Epithelial cell of esophagus (primary cell): ENCODE measurements at regions not wholly inside any gene's neighbourhood (a gene's known extent, or its start where the extent isn't known, plus 50 kb on each side); places are given as distances from the start of the nearest gene placed in this dataset.

Experiments used
- DNase-seq: peaks from one replicate; pipeline ENCODE4 v3.0.0; 2010; ENCODE audit warnings: low read depth
- H3K4me3 ChIP-seq: 2 replicates; pipeline ENCODE4 v1.5.1; 2011; ENCODE audit warnings: mild to moderate bottlenecking, low read length, control low read depth
- TF ChIP-seq, protein P1 (sequence below): IDR thresholded peaks from 2 replicates; pipeline ENCODE4 v1.5.1; 2011; ENCODE audit warnings: low read depth, mild to moderate bottlenecking, low read length, control low read depth, inconsistent platforms; ENCODE audit not compliant: insufficient read depth; ENCODE audit errors: missing control alignments

DNA sequence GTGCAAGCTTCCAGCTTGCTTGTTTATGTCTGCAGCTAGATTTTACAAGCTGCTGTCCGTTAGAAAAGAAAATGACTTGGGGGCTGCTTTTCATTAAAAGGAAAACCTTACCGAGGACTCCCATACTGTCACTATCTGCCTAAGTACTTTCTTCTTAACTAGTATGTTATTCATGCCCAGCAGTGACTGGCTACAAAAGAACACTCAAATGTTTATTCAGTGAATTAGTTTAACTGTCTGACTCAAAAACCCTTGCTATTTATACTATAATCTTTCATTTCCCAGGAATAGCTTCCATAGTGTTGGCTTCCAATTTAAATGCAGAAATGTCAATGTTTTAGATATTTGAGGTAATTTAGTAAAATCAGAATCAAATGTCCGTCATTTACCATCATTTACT, 164.9 kb downstream of the DTHD1 start:
- H3K4me3 ChIP-seq: no peak overlapping the region
- DNase-seq: peak; percentile 35
- TF ChIP-seq, protein P1, sequence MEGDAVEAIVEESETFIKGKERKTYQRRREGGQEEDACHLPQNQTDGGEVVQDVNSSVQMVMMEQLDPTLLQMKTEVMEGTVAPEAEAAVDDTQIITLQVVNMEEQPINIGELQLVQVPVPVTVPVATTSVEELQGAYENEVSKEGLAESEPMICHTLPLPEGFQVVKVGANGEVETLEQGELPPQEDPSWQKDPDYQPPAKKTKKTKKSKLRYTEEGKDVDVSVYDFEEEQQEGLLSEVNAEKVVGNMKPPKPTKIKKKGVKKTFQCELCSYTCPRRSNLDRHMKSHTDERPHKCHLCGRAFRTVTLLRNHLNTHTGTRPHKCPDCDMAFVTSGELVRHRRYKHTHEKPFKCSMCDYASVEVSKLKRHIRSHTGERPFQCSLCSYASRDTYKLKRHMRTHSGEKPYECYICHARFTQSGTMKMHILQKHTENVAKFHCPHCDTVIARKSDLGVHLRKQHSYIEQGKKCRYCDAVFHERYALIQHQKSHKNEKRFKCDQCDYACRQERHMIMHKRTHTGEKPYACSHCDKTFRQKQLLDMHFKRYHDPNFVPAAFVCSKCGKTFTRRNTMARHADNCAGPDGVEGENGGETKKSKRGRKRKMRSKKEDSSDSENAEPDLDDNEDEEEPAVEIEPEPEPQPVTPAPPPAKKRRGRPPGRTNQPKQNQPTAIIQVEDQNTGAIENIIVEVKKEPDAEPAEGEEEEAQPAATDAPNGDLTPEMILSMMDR: no peak

DNA sequence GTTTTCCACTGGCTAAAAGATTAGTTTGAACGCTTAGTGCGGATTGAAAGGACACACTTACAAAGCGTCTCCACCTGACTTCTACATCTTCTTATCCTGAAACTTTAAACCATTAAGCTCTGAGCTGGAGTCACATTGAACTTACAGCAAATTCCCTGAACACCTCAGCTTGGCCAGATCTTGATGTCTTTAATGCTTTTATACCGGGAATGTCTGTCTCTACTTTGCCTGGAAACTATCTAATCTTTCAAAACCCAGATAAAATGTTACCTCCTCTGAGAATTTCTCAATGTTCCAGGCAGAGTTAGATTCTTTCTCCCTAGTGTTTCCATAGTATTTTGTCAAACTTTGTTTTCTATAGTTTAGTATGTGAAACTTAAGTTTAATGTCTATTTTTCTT, 179.9 kb downstream of the DTHD1 start:
- H3K4me3 ChIP-seq: no peak overlapping the region
- TF ChIP-seq, protein P1: no peak
- no peak for DNase-seq

DNA sequence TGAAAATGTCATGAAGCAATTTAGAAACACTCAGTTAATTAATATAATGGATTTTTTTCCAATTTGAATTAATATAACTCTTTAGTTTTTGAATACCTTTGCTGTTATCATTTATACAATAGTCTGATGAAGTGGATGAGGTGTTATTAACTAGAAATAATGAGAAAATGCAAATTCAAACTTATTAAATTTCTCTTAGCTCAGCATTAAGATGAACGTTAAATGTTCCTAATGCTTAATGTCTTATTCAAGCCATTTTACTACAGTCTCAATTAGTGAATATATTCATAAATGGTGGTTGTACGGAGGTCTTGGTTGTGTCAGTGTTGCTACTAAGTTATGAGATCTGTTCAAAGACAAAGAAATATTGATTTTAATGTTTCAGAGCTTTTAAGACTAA, 186.3 kb downstream of the DTHD1 start:
- DNase-seq: no peak
- TF ChIP-seq, protein P1: no peak
- H3K4me3 ChIP-seq: no peak overlapping the region

DNA sequence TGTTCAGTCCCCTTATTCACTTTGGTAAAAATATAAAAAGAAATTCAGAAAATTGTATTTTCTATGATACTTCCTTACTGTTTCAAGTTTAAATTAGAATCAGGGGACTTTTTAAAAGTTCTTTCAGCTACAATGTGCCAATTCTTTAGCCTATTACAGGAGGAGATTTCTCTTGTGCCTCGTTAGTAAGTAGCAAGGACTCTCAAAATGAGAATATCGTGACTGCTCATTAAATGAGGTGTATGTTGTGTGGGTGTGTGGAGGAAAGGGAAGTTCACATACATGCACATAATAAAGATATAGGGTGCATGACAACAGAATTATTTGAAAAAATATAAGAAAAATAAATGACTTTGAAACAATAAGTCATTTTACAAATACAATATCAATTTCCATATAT, 190.5 kb downstream of the DTHD1 start:
- TF ChIP-seq, protein P1: no peak
- no peak overlapping the region for H3K4me3 ChIP-seq
- DNase-seq: no peak

DNA sequence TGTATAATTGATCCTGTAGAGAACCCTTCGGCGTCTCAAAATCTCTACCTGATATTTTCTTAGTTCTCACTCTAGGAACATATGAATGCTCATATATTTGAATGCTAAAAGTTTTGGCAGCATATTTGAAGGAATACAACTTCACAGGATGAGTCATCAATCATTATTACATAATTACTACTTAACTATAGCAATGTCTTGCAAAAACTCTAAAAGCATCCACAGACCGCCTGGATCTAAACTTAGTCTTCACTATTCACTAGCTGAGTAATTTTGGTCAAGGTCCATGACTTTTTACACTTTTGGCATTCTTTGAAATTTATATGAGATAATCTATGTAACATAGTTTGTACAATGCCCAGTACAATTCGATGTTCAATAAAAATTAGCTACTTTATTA, 194.7 kb downstream of the DTHD1 start:
- TF ChIP-seq, protein P1: no peak
- H3K4me3 ChIP-seq: no peak overlapping the region
- DNase-seq: no peak

DNA sequence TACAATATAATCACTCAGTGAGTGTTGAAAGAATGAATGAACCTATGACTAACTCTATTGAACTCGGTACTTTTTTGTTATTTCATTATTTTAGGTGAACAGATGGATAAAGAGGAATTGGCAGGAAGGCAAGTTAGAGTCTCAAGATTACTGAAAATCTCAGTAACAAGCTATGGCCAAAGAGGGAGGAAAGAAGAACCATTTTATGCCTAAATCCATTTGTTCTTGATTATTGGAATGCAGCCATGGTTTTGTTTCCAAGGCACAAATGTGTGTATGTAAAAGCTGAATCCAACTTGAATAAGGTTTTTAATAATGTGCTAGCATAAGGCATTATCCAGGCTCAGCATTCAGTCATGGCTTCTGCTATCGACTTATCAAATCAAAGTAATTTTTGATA, 196.4 kb downstream of the DTHD1 start:
- H3K4me3 ChIP-seq: no peak overlapping the region
- no peak for DNase-seq
- TF ChIP-seq, protein P1: no peak

DNA sequence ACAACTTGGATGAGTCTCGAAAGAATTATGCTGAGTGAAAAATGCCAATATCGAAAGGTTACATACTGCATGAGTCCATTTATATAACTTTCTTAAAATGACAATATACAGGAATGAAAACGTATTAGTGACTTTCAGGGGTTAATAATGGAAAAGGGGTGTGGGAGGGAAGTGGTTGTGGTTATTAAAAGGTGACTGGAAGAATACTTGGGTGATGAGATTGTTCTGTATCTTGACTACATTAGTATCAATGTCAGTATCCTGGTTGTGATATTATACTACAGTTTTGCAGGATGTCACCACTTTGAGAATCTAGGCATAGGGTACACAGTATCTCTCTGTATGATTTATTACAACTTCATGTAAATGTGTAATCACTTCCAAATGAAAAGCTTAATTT, 204.5 kb downstream of the DTHD1 start:
- TF ChIP-seq, protein P1: no peak
- no peak overlapping the region for H3K4me3 ChIP-seq
- DNase-seq: no peak
